GM19468 (cell line): ENCODE measurements at regions not wholly inside any gene's neighbourhood (a gene's known extent, or its start where the extent isn't known, plus 50 kb on each side); places are given as distances from the start of the nearest gene placed in this dataset.
"Not testable (repeated sequence)": the region's sequence is repeated elsewhere in the genome, so short reads cannot be mapped to it uniquely, and the experiment has no call there.

ENCODE experiments used
- ATAC-seq: cut with Tn5 transposase; IDR thresholded peaks from one replicate; pipeline ENCODE4 v1.9.1; 2021; ENCODE audit warnings: mild to moderate bottlenecking, moderate library complexity, moderate number of reproducible peaks; ENCODE audit not compliant: unreplicated experiment; ENCODE audit errors: extremely low read depth

GRCh38 chr15:38842226-38842625 lies 277.6 kb upstream of the RASGRP1 start:
- ATAC-seq, result no peak

GRCh38 chr15:38843051-38843501 lies 278.5 kb upstream of the RASGRP1 start:
- ATAC-seq, result no peak

- no peak for ATAC-seq
Measured at GRCh38 chr15:38843736-38844590, 279.3 kb upstream of the RASGRP1 start.

GRCh38 chr15:38844736-38845135 lies 280.1 kb upstream of the RASGRP1 start:
- no peak for ATAC-seq

GRCh38 chr15:38846346-38846745 lies 281.7 kb upstream of the RASGRP1 start:
- ATAC-seq, result no peak

GRCh38 chr15:38847666-38848065 lies 283.1 kb upstream of the RASGRP1 start:
- no peak for ATAC-seq

GRCh38 chr15:38849046-38849445 lies 284.4 kb upstream of the RASGRP1 start:
- ATAC-seq, result no peak

GRCh38 chr15:38852188-38852587 lies 287.6 kb upstream of the RASGRP1 start:
- ATAC-seq, result not testable (repeated sequence)

- ATAC-seq, result no peak
Measured at GRCh38 chr15:38853608-38854007, 289.0 kb upstream of the RASGRP1 start.

- ATAC-seq, result no peak
Measured at GRCh38 chr15:38854506-38854905, 289.9 kb upstream of the RASGRP1 start.

GRCh38 chr15:38857814-38858213 lies 293.2 kb upstream of the RASGRP1 start:
- ATAC-seq, result no peak

GRCh38 chr15:38859574-38859973 lies 295.0 kb upstream of the RASGRP1 start:
- ATAC-seq, result no peak

GRCh38 chr15:38860253-38860652 lies 295.6 kb upstream of the RASGRP1 start:
- ATAC-seq, result no peak

GRCh38 chr15:38860674-38861073 lies 296.1 kb upstream of the RASGRP1 start:
- no peak for ATAC-seq

- no peak for ATAC-seq
Measured at GRCh38 chr15:38861108-38861507, 296.5 kb upstream of the RASGRP1 start.

GRCh38 chr15:38862099-38862498 lies 297.5 kb upstream of the RASGRP1 start:
- no peak for ATAC-seq

GRCh38 chr15:38863381-38863780 lies 298.8 kb upstream of the RASGRP1 start:
- no peak for ATAC-seq

- no peak for ATAC-seq
Measured at GRCh38 chr15:38864122-38864521, 299.5 kb upstream of the RASGRP1 start.

- ATAC-seq, result no peak
Measured at GRCh38 chr15:38864827-38865581, 300.4 kb upstream of the RASGRP1 start.

- ATAC-seq, result no peak
Measured at GRCh38 chr15:38867556-38867955, 302.9 kb upstream of the RASGRP1 start.
